GM23338 (cell line): ENCODE measurements at regions not wholly inside any gene's neighbourhood (a gene's known extent, or its start where the extent isn't known, plus 50 kb on each side); places are given as distances from the start of the nearest gene placed in this dataset.

Source experiments
- ATAC-seq: fragments of 200-7000 bp; cut with Tn5 transposase; 3 replicates; pipeline ENCODE4 v1.9.1; 2020
- DNase-seq: peaks from one replicate; pipeline ENCODE4 v3.0.0-alpha.2; 2015; ENCODE audit warnings: low spot score
- H2AFZ ChIP-seq: fragments of 200-600 bp; sonication (generic); 2 replicates; pipeline ENCODE4 v1.8.0; 2016; ENCODE audit warnings: antibody characterized with exemption, mild to moderate bottlenecking, moderate library complexity
- H3F3A ChIP-seq: fragments of 200-600 bp; sonication (generic); replicated peaks from 2 replicates; pipeline ENCODE4 v1.8.0; 2017; ENCODE audit warnings: antibody characterized with exemption, mixed run types, low read depth
- H3K27ac ChIP-seq: fragments of 200-600 bp; sonication (generic); 2 replicates; pipeline ENCODE4 v1.6.1; 2016; ENCODE audit warnings: low read depth
- H3K27me3 ChIP-seq: fragments of 200-600 bp; sonication (generic); 2 replicates; pipeline ENCODE4 v1.8.0; 2016; ENCODE audit warnings: mild to moderate bottlenecking, mixed run types, moderate library complexity; ENCODE audit not compliant: insufficient read depth
- H3K36me3 ChIP-seq: fragments of 200-600 bp; sonication (generic); 2 replicates; pipeline ENCODE4 v1.8.0; 2016; ENCODE audit warnings: mild to moderate bottlenecking; ENCODE audit not compliant: insufficient read depth
- H3K4me1 ChIP-seq: fragments of 200-600 bp; sonication (generic); 2 replicates; pipeline ENCODE4 v1.8.0; 2016; ENCODE audit warnings: mild to moderate bottlenecking, moderate library complexity; ENCODE audit not compliant: insufficient read depth
- H3K4me2 ChIP-seq: fragments of 200-600 bp; sonication (generic); 2 replicates; pipeline ENCODE4 v1.7.1; 2017; ENCODE audit warnings: mixed run types
- H3K4me3 ChIP-seq: fragments of 200-600 bp; sonication (generic); 2 replicates; pipeline ENCODE4 v1.6.1; 2016; ENCODE audit warnings: mixed run types
- H3K79me2 ChIP-seq: fragments of 200-600 bp; sonication (generic); replicated peaks from 2 replicates; pipeline ENCODE4 v1.8.0; 2017; ENCODE audit warnings: mild to moderate bottlenecking; ENCODE audit not compliant: insufficient read depth
- H3K9me2 ChIP-seq: fragments of 200-600 bp; sonication (generic); 2 replicates; pipeline ENCODE4 v1.8.0; 2017; ENCODE audit not compliant: insufficient read depth
- H4K20me1 ChIP-seq: fragments of 200-600 bp; sonication (generic); replicated peaks from 2 replicates; pipeline ENCODE4 v1.8.0; 2017; ENCODE audit warnings: mild to moderate bottlenecking; ENCODE audit not compliant: insufficient read depth
- H3K27ac Mint-ChIP-seq: 2 replicates; pipeline ENCODE4 v1.8.0; 2020; ENCODE audit warnings: inconsistent platforms, mild to moderate bottlenecking, moderate library complexity, mixed read lengths
- H3K27me3 Mint-ChIP-seq: 3 replicates; pipeline ENCODE4 v1.8.0; 2022; ENCODE audit warnings: low read depth, mild to moderate bottlenecking, moderate library complexity, mixed read lengths, inconsistent platforms; ENCODE audit not compliant: insufficient read depth, poor library complexity
- H3K36me3 Mint-ChIP-seq: 3 replicates; pipeline ENCODE4 v1.8.0; 2021; ENCODE audit warnings: low read depth, mild to moderate bottlenecking, inconsistent platforms, moderate library complexity, mixed read lengths
- H3K4me1 Mint-ChIP-seq: 3 replicates; pipeline ENCODE4 v1.8.0; 2020; ENCODE audit warnings: mild to moderate bottlenecking, inconsistent platforms, mixed read lengths
- H3K4me3 Mint-ChIP-seq: 3 replicates; pipeline ENCODE4 v1.8.0; 2021; ENCODE audit warnings: moderate library complexity, mild to moderate bottlenecking, inconsistent platforms, mixed read lengths
- H3K9me3 Mint-ChIP-seq: 3 replicates; pipeline ENCODE4 v1.8.0; 2020; ENCODE audit warnings: moderate library complexity, mild to moderate bottlenecking, inconsistent platforms, mixed read lengths
- CTCF ChIP-seq, 2 experiments: fragments of 200-600 bp in 1 of 2; sonication (generic) in 1 of 2; conservative IDR thresholded peaks; 2 replicates each; pipeline versions ENCODE4 v1.5.1 to v1.6.1; 2016 to 2017; ENCODE audit warnings: antibody characterized with exemption in 2 of 2, low read depth in 2 of 2, mild to moderate bottlenecking in 2 of 2, moderate library complexity in 1 of 2
- EZH2 ChIP-seq: fragments of 200-600 bp; sonication (generic); IDR thresholded peaks from one replicate; pipeline ENCODE4 v1.8.0; 2017; ENCODE audit warnings: antibody characterized with exemption, mild to moderate bottlenecking, low read depth; ENCODE audit not compliant: unreplicated experiment
- TF ChIP-seq, protein P1 (sequence below): IDR thresholded peaks from one replicate; pipeline ENCODE4 v1.6.1; 2018; ENCODE audit warnings: antibody characterized with exemption; ENCODE audit not compliant: unreplicated experiment

- TF ChIP-seq, protein P1, sequence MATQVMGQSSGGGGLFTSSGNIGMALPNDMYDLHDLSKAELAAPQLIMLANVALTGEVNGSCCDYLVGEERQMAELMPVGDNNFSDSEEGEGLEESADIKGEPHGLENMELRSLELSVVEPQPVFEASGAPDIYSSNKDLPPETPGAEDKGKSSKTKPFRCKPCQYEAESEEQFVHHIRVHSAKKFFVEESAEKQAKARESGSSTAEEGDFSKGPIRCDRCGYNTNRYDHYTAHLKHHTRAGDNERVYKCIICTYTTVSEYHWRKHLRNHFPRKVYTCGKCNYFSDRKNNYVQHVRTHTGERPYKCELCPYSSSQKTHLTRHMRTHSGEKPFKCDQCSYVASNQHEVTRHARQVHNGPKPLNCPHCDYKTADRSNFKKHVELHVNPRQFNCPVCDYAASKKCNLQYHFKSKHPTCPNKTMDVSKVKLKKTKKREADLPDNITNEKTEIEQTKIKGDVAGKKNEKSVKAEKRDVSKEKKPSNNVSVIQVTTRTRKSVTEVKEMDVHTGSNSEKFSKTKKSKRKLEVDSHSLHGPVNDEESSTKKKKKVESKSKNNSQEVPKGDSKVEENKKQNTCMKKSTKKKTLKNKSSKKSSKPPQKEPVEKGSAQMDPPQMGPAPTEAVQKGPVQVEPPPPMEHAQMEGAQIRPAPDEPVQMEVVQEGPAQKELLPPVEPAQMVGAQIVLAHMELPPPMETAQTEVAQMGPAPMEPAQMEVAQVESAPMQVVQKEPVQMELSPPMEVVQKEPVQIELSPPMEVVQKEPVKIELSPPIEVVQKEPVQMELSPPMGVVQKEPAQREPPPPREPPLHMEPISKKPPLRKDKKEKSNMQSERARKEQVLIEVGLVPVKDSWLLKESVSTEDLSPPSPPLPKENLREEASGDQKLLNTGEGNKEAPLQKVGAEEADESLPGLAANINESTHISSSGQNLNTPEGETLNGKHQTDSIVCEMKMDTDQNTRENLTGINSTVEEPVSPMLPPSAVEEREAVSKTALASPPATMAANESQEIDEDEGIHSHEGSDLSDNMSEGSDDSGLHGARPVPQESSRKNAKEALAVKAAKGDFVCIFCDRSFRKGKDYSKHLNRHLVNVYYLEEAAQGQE = no peak
Measured at GRCh38 chr13:99768986-99769385, 202.6 kb downstream of the ZIC5 start (continued).

GRCh38 chr13:99766641-99767045 lies 204.9 kb downstream of the ZIC5 start:
- peak; percentile 79 for DNase-seq

More at GRCh38 chr13:99766641-99767045, 204.9 kb downstream of the ZIC5 start:
- Histone ChIP-seq H3F3A (no peaks in the 10 kb centered on the region), H3K36me3 (no peaks in the 10 kb centered on the region), H3K79me2 (no peaks in the 10 kb centered on the region), H3K4me3 (no peak overlapping the region), H3K4me1 (peaks cover 25% of the 10 kb centered on the region), H3K27ac (0 out of 2 replicates have a peak overlapping the region, but pooled peaks have one; percentile 8), H3K4me2 (peak overlapping the region; percentile 22; the same call in 1 of the 2 replicates), H2AFZ (no peak overlapping the region), H3K27me3 (no peaks in the 10 kb centered on the region), H4K20me1 (no peaks in the 10 kb centered on the region), H3K9me2 (no peaks in the 10 kb centered on the region)
- ATAC-seq = peak; percentile 94
- Mint-ChIP-seq H3K4me3 (no peak overlapping the region), H3K27me3 (peaks cover 2% of the 10 kb centered on the region), H3K36me3 (peaks cover 43% of the 10 kb centered on the region), H3K4me1 (peaks cover 29% of the 10 kb centered on the region), H3K27ac (peak overlapping the region; percentile 34; the same call in 1 of the 2 replicates), H3K9me3 (peaks cover 35% of the 10 kb centered on the region)
- TF ChIP-seq, protein P1 = no peak
- TF ChIP-seq EZH2 = no peak
- TF ChIP-seq CTCF (conservative IDR thresholded peaks at IDR 0.05; ENCODE audit: low read depth in 2 of 2) = peak; percentile 74 to 85
